HepG2 (cell line): ENCODE measurements at regions not wholly inside any gene's neighbourhood (a gene's known extent, or its start where the extent isn't known, plus 50 kb on each side); places are given as distances from the start of the nearest gene placed in this dataset.

Experiments used
- ATAC-seq: fragments of 200-7000 bp; cut with Tn5 transposase; 3 replicates; pipeline ENCODE4 v1.9.1; 2020; ENCODE audit warnings: mild to moderate bottlenecking, moderate library complexity
- BruUV-seq: library from RNA; stranded (reverse); fragments of 400-500 nt; replicated peaks from 2 replicates; lab custom pipeline; 2021; lab: Mats Ljungman, UMichigan
- CTCF ChIA-PET: fragments of 300-600 bp; formaldehyde crosslinking; extraction: SDS; loops from one replicate; lab custom pipeline; 2021; ENCODE audit warnings: low total read pairs, inconsistent platforms, low intra/inter-chr PET ratio; lab: Yijun Ruan, JAX
- POLR2A ChIA-PET: fragments of 350-600 bp; sonication (Branson Sonifier 250); formaldehyde crosslinking; loops from one replicate; lab custom pipeline; 2020; ENCODE audit warnings: antibody characterized with exemption, inconsistent platforms; lab: Yijun Ruan, JAX
- DNase-seq: peaks from one replicate; pipeline ENCODE4 v3.0.0-alpha.2; 2015; ENCODE audit warnings: low spot score
- FAIRE-seq: peaks from 3 replicates; lab custom pipeline; 2011; peaks lifted over from hg19 to GRCh38; lab: Jason Lieb, UNC
- H2AFZ ChIP-seq: one replicate; pipeline ENCODE4 v1.6.1; 2011; ENCODE audit warnings: low read length, inconsistent platforms
- H3K27ac ChIP-seq: fragments of 300-600 bp; 3 replicates; pipeline ENCODE4 v1.8.0; 2011; ENCODE audit warnings: mixed run types, mild to moderate bottlenecking, mixed read lengths, low read length, inconsistent platforms; ENCODE audit not compliant: insufficient read depth; ENCODE audit errors: extremely low read length
- H3K27me3 ChIP-seq, 2 experiments: fragments of 200-600 bp in 1 of 2; 2 replicates in 1 of 2; 3 replicates in 1 of 2; pipeline versions ENCODE4 v1.6.0 to v1.8.0; 2011; ENCODE audit warnings: low read length in 2 of 2, mild to moderate bottlenecking in 2 of 2, moderate library complexity in 2 of 2, inconsistent platforms in 1 of 2; ENCODE audit not compliant: insufficient read depth in 2 of 2, control insufficient read depth in 1 of 2
- H3K36me3 ChIP-seq, 2 experiments: fragments of 200-600 bp in 1 of 2; replicated peaks in 1 of 2; 2 replicates in 1 of 2; 3 replicates in 1 of 2; pipeline versions ENCODE4 v1.5.1 to v1.8.0; 2011; ENCODE audit warnings: low read length in 2 of 2, inconsistent platforms in 1 of 2; ENCODE audit not compliant: insufficient read depth in 2 of 2, control insufficient read depth in 1 of 2
- H3K4me1 ChIP-seq: 2 replicates; pipeline ENCODE4 v1.5.1; 2012; ENCODE audit warnings: low read length, inconsistent platforms; ENCODE audit not compliant: insufficient read depth
- H3K4me2 ChIP-seq: 2 replicates; pipeline ENCODE4 v1.6.0; 2011; ENCODE audit warnings: low read depth, low read length, inconsistent platforms
- H3K4me3 ChIP-seq, 3 experiments: fragments of 200-600 bp in 1 of 3; sonication (generic), shearing (Covaris generic) in 1 of 3; replicated peaks in 1 of 3; 2 replicates each; pipeline ENCODE4 v1.5.1; 2011 to 2016; ENCODE audit warnings: low read length in 3 of 3, inconsistent platforms in 2 of 3, low read depth in 2 of 3, mild to moderate bottlenecking in 2 of 3, control low read depth in 1 of 3, mixed read lengths in 1 of 3; ENCODE audit not compliant: insufficient read depth in 1 of 3
- H3K79me2 ChIP-seq: one replicate; pipeline ENCODE4 v1.6.1; 2011; ENCODE audit warnings: low read length, inconsistent platforms; ENCODE audit not compliant: insufficient read depth
- H3K9ac ChIP-seq: 2 replicates; pipeline ENCODE4 v1.6.0; 2011; ENCODE audit warnings: mild to moderate bottlenecking, low read depth, low read length, inconsistent platforms; ENCODE audit not compliant: insufficient read depth
- H3K9me3 ChIP-seq: 2 replicates; pipeline ENCODE4 v1.5.1; 2012; ENCODE audit warnings: mild to moderate bottlenecking, low read length
- H4K20me1 ChIP-seq: 2 replicates; pipeline ENCODE4 v1.6.0; 2011; ENCODE audit warnings: inconsistent platforms, mild to moderate bottlenecking, low read length, moderate library complexity; ENCODE audit not compliant: insufficient read depth
- CBX5 ChIP-seq: sonication (generic); formaldehyde crosslinking; IDR thresholded peaks from 2 replicates; pipeline ENCODE4 v1.4.0; 2020; ENCODE audit warnings: missing genetic modification reagents, borderline replicate concordance
- FLYWCH1 ChIP-seq: sonication (generic); formaldehyde crosslinking; IDR thresholded peaks from 2 replicates; pipeline ENCODE4 v1.8.1; 2023; ENCODE audit warnings: mild to moderate bottlenecking, missing genetic modification reagents
- HNF1A ChIP-seq, 2 experiments: sonication (generic) in 1 of 2; formaldehyde crosslinking in 1 of 2; IDR thresholded peaks; 2 replicates each; pipeline versions ENCODE4 v1.4.0 to v1.6.1; 2016 to 2020; ENCODE audit warnings: borderline replicate concordance in 1 of 2, low read depth in 1 of 2, mild to moderate bottlenecking in 1 of 2, missing genetic modification reagents in 1 of 2
- KLF12 ChIP-seq: sonication (generic); formaldehyde crosslinking; IDR thresholded peaks from 2 replicates; pipeline ENCODE4 v1.4.0; 2020; ENCODE audit warnings: missing genetic modification reagents, borderline replicate concordance
- MXI1 ChIP-seq: IDR thresholded peaks from 3 replicates; pipeline ENCODE4 v1.6.1; 2012; ENCODE audit warnings: low read depth, low read length, inconsistent platforms, borderline replicate concordance
- NFE2L1 ChIP-seq: sonication (generic); formaldehyde crosslinking; IDR thresholded peaks from 2 replicates; pipeline ENCODE4 v1.4.0; 2020; ENCODE audit warnings: missing genetic modification reagents, mild to moderate bottlenecking, borderline replicate concordance
- TP53 ChIP-seq: sonication (generic); formaldehyde crosslinking; conservative IDR thresholded peaks from 2 replicates; pipeline ENCODE4 v1.4.0; 2020; ENCODE audit warnings: missing genetic modification reagents
- ZNF207 ChIP-seq: fragments of 450-650 bp; IDR thresholded peaks from 2 replicates; pipeline ENCODE4 v1.6.1; 2016; ENCODE audit warnings: antibody characterized with exemption, borderline replicate concordance
- ZNF883 ChIP-seq: sonication (generic); formaldehyde crosslinking; IDR thresholded peaks from 2 replicates; pipeline ENCODE4 v1.5.1; 2020; ENCODE audit warnings: mild to moderate bottlenecking, missing genetic modification reagents; ENCODE audit errors: not compliant biosample characterization
- WGBS: methylation state at CpG from one replicate; pipeline ENCODE4 v1.1.6; 2017; ENCODE audit warnings: low lambda C conversion rate; 5-methylcytosine and 5-hydroxymethylcytosine counted together
- in situ Hi-C: cut with HindIII; loops from 2 replicates; pipeline ENCODE4 v1.10.0; 2017; ENCODE audit warnings: low pct_unique_long_range_greater_than_20kb; ENCODE audit not compliant: extremely low pct_ligation_motif_present
- intact Hi-C: fragments of 100-400 bp; cut with micrococcal nuclease; formaldehyde crosslinking; loops from one replicate; pipeline ENCODE4 v1.10.0; 2022; ENCODE audit not compliant: unreplicated experiment
- TF ChIP-seq, protein P1 (sequence below): sonication (generic); formaldehyde crosslinking; IDR thresholded peaks from 2 replicates; pipeline ENCODE4 v1.8.1; 2023; ENCODE audit warnings: missing genetic modification reagents, mild to moderate bottlenecking, borderline replicate concordance

- no peak overlapping the region for H3K4me3 ChIP-seq
- no peak overlapping the region for H2AFZ ChIP-seq
- POLR2A ChIA-PET, result no interaction called here
- intact Hi-C loops, result no loop called here
- ATAC-seq, result no peak
- CTCF ChIA-PET, result no interaction called here
- H3K9me3 ChIP-seq, result 0 out of 2 replicates have a peak, but pooled peaks cover 5% of the 10 kb centered on the region
- no peak overlapping the region for H3K27ac ChIP-seq
- WGBS, result 63% methylated on average over 5 of the region's 5 CpGs
- TF ChIP-seq ZNF883 (CRISPR knock-in tag) (no peak), FLYWCH1 (CRISPR knock-in tag) (no peak), HNF1A (IDR thresholded peaks at IDR 0.05; ENCODE audit: low read depth) (no peak), HNF1A (CRISPR knock-in tag; IDR thresholded peaks at IDR 0.05; ENCODE audit: borderline replicate concordance) (no peak), ZNF207 (no peak), CBX5 (CRISPR knock-in tag) (no peak), KLF12 (CRISPR knock-in tag) (no peak), NFE2L1 (no peak), MXI1 (no peak), TP53 (CRISPR knock-in tag) (no peak)
- TF ChIP-seq, protein P1, sequence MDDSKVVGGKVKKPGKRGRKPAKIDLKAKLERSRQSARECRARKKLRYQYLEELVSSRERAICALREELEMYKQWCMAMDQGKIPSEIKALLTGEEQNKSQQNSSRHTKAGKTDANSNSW (CRISPR knock-in tag), result no peak
- TF ChIP-seq, all 625 proteins: peak for 0
- H3K36me3 ChIP-seq, result no peaks in the 10 kb centered on the region
- H3K79me2 ChIP-seq, result no peaks in the 10 kb centered on the region
- FAIRE-seq (no peak), DNase-seq (no peak)
- H3K9ac ChIP-seq, result no peak overlapping the region
- H3K27me3 ChIP-seq, result peaks cover 0 to 3% of the 10 kb centered on the region in 2 experiments; a peak in 2 of 5 replicates
- H3K4me2 ChIP-seq, result no peak overlapping the region
- no TSS peak for BruUV-seq
- no peaks in the 10 kb centered on the region for H4K20me1 ChIP-seq
- H3K4me1 ChIP-seq, result no peaks in the 10 kb centered on the region
- in situ Hi-C loops, result no loop called here
Observed at GRCh38 chr18:75507636-75508035, 80.1 kb upstream of the SMIM21 start.
